BLaER1 treated with 17β-estradiol and CSF1 and Interleukin-3, amounts not matched to agents 10 nM and 100 nM (cell line): ENCODE measurements at regions not wholly inside any gene's neighbourhood (a gene's known extent, or its start where the extent isn't known, plus 50 kb on each side); places are given as distances from the start of the nearest gene placed in this dataset.
A peak's percentile ranks its signal among the peaks of the same experiment; 100 is the strongest.

Experiments
- H3K27ac ChIP-seq, 11 experiments: shearing (Covaris generic); formaldehyde crosslinking; 2 replicates each; pipeline ENCODE4 v1.8.1; 2022
- H3K27me3 ChIP-seq, 11 experiments: shearing (Covaris generic); formaldehyde crosslinking; 2 replicates each; pipeline ENCODE4 v1.8.1; 2022
- H3K36me3 ChIP-seq, 11 experiments: shearing (Covaris generic); formaldehyde crosslinking; 2 replicates each; pipeline ENCODE4 v1.8.1; 2022
- H3K4me1 ChIP-seq, 10 experiments: shearing (Covaris generic); formaldehyde crosslinking; 2 replicates each; pipeline ENCODE4 v1.8.1; 2022
- H3K4me2 ChIP-seq, 11 experiments: shearing (Covaris generic); formaldehyde crosslinking; 2 replicates each; pipeline ENCODE4 v1.8.1; 2022
- H3K4me3 ChIP-seq, 10 experiments: shearing (Covaris generic); formaldehyde crosslinking; 2 replicates each; pipeline ENCODE4 v1.8.1; 2022
- H3K9ac ChIP-seq, 11 experiments: shearing (Covaris generic); formaldehyde crosslinking; 2 replicates each; pipeline ENCODE4 v1.8.1; 2022
- H3K9me3 ChIP-seq, 11 experiments: shearing (Covaris generic); formaldehyde crosslinking; replicated peaks in 1 of 11; 2 replicates each; pipeline ENCODE4 v1.8.1; 2022
- H4K20me1 ChIP-seq, 11 experiments: shearing (Covaris generic); formaldehyde crosslinking; 2 replicates each; pipeline ENCODE4 v1.8.1; 2022
- Cebpa-rat ChIP-seq, 11 experiments: shearing (Covaris generic); IDR thresholded peaks; 2 replicates each; pipeline ENCODE4 v1.8.1; 2022

- Histone ChIP-seq H3K4me1 (peaks cover 0 to 17% (median 5%) of the 10 kb centered on the region in 10 experiments; a peak in 12 of 20 replicates), H3K36me3 (no peaks in the 10 kb centered on the region), H3K9ac (no peak overlapping the region), H3K9me3 (peaks cover 5 to 22% (median 18%) of the 10 kb centered on the region in 11 experiments; a peak in 16 of 22 replicates), H3K27ac (no peak overlapping the region), H3K27me3 (no peaks in the 10 kb centered on the region), H3K4me3 (no peak overlapping the region), H3K4me2 (no peak overlapping the region), H4K20me1 (no peaks in the 10 kb centered on the region)
- no peak for TF ChIP-seq Cebpa-rat (IDR thresholded peaks at IDR 0.05)
Measured at GRCh38 chr5:9894571-9895301, 264.6 kb upstream of the TAS2R1 start.

- Histone ChIP-seq H3K4me3 (no peak overlapping the region), H3K9me3 (peaks cover 5 to 22% (median 18%) of the 10 kb centered on the region in 11 experiments; a peak in 16 of 22 replicates), H3K4me2 (no peak overlapping the region), H3K36me3 (no peaks in the 10 kb centered on the region), H3K4me1 (no peaks in the 10 kb centered on the region), H3K27me3 (no peaks in the 10 kb centered on the region), H3K27ac (no peak overlapping the region), H3K9ac (no peak overlapping the region), H4K20me1 (no peaks in the 10 kb centered on the region)
- TF ChIP-seq Cebpa-rat (IDR thresholded peaks at IDR 0.05) = no peak
Measured at GRCh38 chr5:9892696-9893095, 262.5 kb upstream of the TAS2R1 start.

GRCh38 chr5:9889511-9889910 is 259.4 kb upstream of the TAS2R1 start:
- Histone ChIP-seq H3K4me3 (no peak overlapping the region), H3K9ac (no peak overlapping the region), H3K9me3 (peaks cover 4 to 11% (median 9%) of the 10 kb centered on the region in 11 experiments; a peak in 15 of 22 replicates), H3K27ac (no peak overlapping the region), H3K27me3 (no peaks in the 10 kb centered on the region), H3K4me2 (no peak overlapping the region), H3K36me3 (no peaks in the 10 kb centered on the region), H4K20me1 (no peaks in the 10 kb centered on the region), H3K4me1 (peaks cover 0 to 4% (median 0%) of the 10 kb centered on the region in 10 experiments; a peak in 1 of 20 replicates)
- no peak for TF ChIP-seq Cebpa-rat (IDR thresholded peaks at IDR 0.05)

- Histone ChIP-seq H3K9ac (no peak overlapping the region), H3K4me2 (0 out of 22 replicates have a peak overlapping the region, but pooled peaks of 1 of the 11 experiments have one; percentile 32), H3K27ac (no peak overlapping the region), H3K4me3 (no peak overlapping the region), H3K36me3 (no peaks in the 10 kb centered on the region), H3K4me1 (peaks cover 0 to 4% (median 0%) of the 10 kb centered on the region in 10 experiments; a peak in 1 of 20 replicates), H3K27me3 (no peaks in the 10 kb centered on the region), H4K20me1 (no peaks in the 10 kb centered on the region), H3K9me3 (peaks cover 0 to 1% (median 0%) of the 10 kb centered on the region in 11 experiments; a peak in 4 of 22 replicates)
- TF ChIP-seq Cebpa-rat (IDR thresholded peaks at IDR 0.05) = no peak
Measured at GRCh38 chr5:9888501-9888901, 258.4 kb upstream of the TAS2R1 start.

GRCh38 chr5:9885164-9885563 is 255.0 kb upstream of the TAS2R1 start:
- TF ChIP-seq Cebpa-rat (IDR thresholded peaks at IDR 0.05) = no peak
- no peak overlapping the region for H3K4me3 ChIP-seq
- H4K20me1 ChIP-seq = no peaks in the 10 kb centered on the region
- peaks cover 0 to 4% (median 0%) of the 10 kb centered on the region in 10 experiments; a peak in 1 of 20 replicates for H3K4me1 ChIP-seq
- no peaks in the 10 kb centered on the region for H3K27me3 ChIP-seq
- H3K9me3 ChIP-seq = peaks cover 6 to 12% (median 10%) of the 10 kb centered on the region in 11 experiments; a peak in 18 of 22 replicates
- H3K27ac ChIP-seq = no peak overlapping the region
- H3K4me2 ChIP-seq = no peak overlapping the region
- H3K9ac ChIP-seq = no peak overlapping the region
- no peaks in the 10 kb centered on the region for H3K36me3 ChIP-seq

GRCh38 chr5:9878206-9878605 is 248.1 kb upstream of the TAS2R1 start:
- Histone ChIP-seq H3K4me2 (no peak overlapping the region), H3K9ac (no peak overlapping the region), H3K27ac (no peak overlapping the region), H3K4me1 (no peaks in the 10 kb centered on the region), H4K20me1 (no peaks in the 10 kb centered on the region), H3K4me3 (no peak overlapping the region), H3K27me3 (no peaks in the 10 kb centered on the region), H3K9me3 (peaks cover 6 to 12% (median 10%) of the 10 kb centered on the region in 11 experiments; a peak in 18 of 22 replicates), H3K36me3 (no peaks in the 10 kb centered on the region)
- TF ChIP-seq Cebpa-rat (IDR thresholded peaks at IDR 0.05) = no peak

GRCh38 chr5:9877488-9877887 is 247.3 kb upstream of the TAS2R1 start:
- peaks cover 6 to 12% (median 10%) of the 10 kb centered on the region in 11 experiments; a peak in 18 of 22 replicates for H3K9me3 ChIP-seq
- no peak overlapping the region for H3K9ac ChIP-seq
- TF ChIP-seq Cebpa-rat (IDR thresholded peaks at IDR 0.05) = no peak
- H3K4me3 ChIP-seq = no peak overlapping the region
- H3K4me2 ChIP-seq = no peak overlapping the region
- no peaks in the 10 kb centered on the region for H3K4me1 ChIP-seq
- H3K27ac ChIP-seq = no peak overlapping the region
- H3K36me3 ChIP-seq = no peaks in the 10 kb centered on the region
- no peaks in the 10 kb centered on the region for H4K20me1 ChIP-seq
- H3K27me3 ChIP-seq = no peaks in the 10 kb centered on the region

GRCh38 chr5:9876451-9876850 is 246.3 kb upstream of the TAS2R1 start:
- Histone ChIP-seq H3K4me3 (no peak overlapping the region), H3K4me1 (no peaks in the 10 kb centered on the region), H3K27me3 (no peaks in the 10 kb centered on the region), H3K4me2 (no peak overlapping the region), H3K9ac (no peak overlapping the region), H3K9me3 (peaks cover 3 to 9% (median 7%) of the 10 kb centered on the region in 11 experiments; a peak in 18 of 22 replicates), H3K27ac (no peak overlapping the region), H3K36me3 (no peaks in the 10 kb centered on the region), H4K20me1 (no peaks in the 10 kb centered on the region)
- TF ChIP-seq Cebpa-rat (IDR thresholded peaks at IDR 0.05) = no peak

- TF ChIP-seq Cebpa-rat (IDR thresholded peaks at IDR 0.05) = no peak
- no peak overlapping the region for H3K4me2 ChIP-seq
- no peak overlapping the region for H3K27ac ChIP-seq
- no peaks in the 10 kb centered on the region for H3K36me3 ChIP-seq
- H4K20me1 ChIP-seq = no peaks in the 10 kb centered on the region
- no peak overlapping the region for H3K9ac ChIP-seq
- no peaks in the 10 kb centered on the region for H3K4me1 ChIP-seq
- no peak overlapping the region for H3K4me3 ChIP-seq
- H3K9me3 ChIP-seq = peaks cover 40 to 47% (median 43%) of the 10 kb centered on the region in 11 experiments
- no peaks in the 10 kb centered on the region for H3K27me3 ChIP-seq
Measured at GRCh38 chr5:9869616-9870288, 239.6 kb upstream of the TAS2R1 start.
